HepG2 (cell line): ENCODE measurements at regions not wholly inside any gene's neighbourhood (a gene's known extent, or its start where the extent isn't known, plus 50 kb on each side); places are given as distances from the start of the nearest gene placed in this dataset.

Source experiments
- ATAC-seq: fragments of 200-7000 bp; cut with Tn5 transposase; 3 replicates; pipeline ENCODE4 v1.9.1; 2020; ENCODE audit warnings: mild to moderate bottlenecking, moderate library complexity
- BruUV-seq: library from RNA; stranded (reverse); fragments of 400-500 nt; replicated peaks from 2 replicates; lab custom pipeline; 2021; lab: Mats Ljungman, UMichigan
- CTCF ChIA-PET: fragments of 300-600 bp; formaldehyde crosslinking; extraction: SDS; loops from one replicate; lab custom pipeline; 2021; ENCODE audit warnings: low total read pairs, inconsistent platforms, low intra/inter-chr PET ratio; lab: Yijun Ruan, JAX
- POLR2A ChIA-PET: fragments of 350-600 bp; sonication (Branson Sonifier 250); formaldehyde crosslinking; loops from one replicate; lab custom pipeline; 2020; ENCODE audit warnings: antibody characterized with exemption, inconsistent platforms; lab: Yijun Ruan, JAX
- DNase-seq: peaks from one replicate; pipeline ENCODE4 v3.0.0-alpha.2; 2015; ENCODE audit warnings: low spot score
- FAIRE-seq: peaks from 3 replicates; lab custom pipeline; 2011; peaks lifted over from hg19 to GRCh38; lab: Jason Lieb, UNC
- H2AFZ ChIP-seq: one replicate; pipeline ENCODE4 v1.6.1; 2011; ENCODE audit warnings: low read length, inconsistent platforms
- H3K27ac ChIP-seq: fragments of 300-600 bp; 3 replicates; pipeline ENCODE4 v1.8.0; 2011; ENCODE audit warnings: mixed run types, mild to moderate bottlenecking, mixed read lengths, low read length, inconsistent platforms; ENCODE audit not compliant: insufficient read depth; ENCODE audit errors: extremely low read length
- H3K27me3 ChIP-seq, 2 experiments: fragments of 200-600 bp in 1 of 2; 2 replicates in 1 of 2; 3 replicates in 1 of 2; pipeline versions ENCODE4 v1.6.0 to v1.8.0; 2011; ENCODE audit warnings: low read length in 2 of 2, mild to moderate bottlenecking in 2 of 2, moderate library complexity in 2 of 2, inconsistent platforms in 1 of 2; ENCODE audit not compliant: insufficient read depth in 2 of 2, control insufficient read depth in 1 of 2
- H3K36me3 ChIP-seq, 2 experiments: fragments of 200-600 bp in 1 of 2; replicated peaks in 1 of 2; 2 replicates in 1 of 2; 3 replicates in 1 of 2; pipeline versions ENCODE4 v1.5.1 to v1.8.0; 2011; ENCODE audit warnings: low read length in 2 of 2, inconsistent platforms in 1 of 2; ENCODE audit not compliant: insufficient read depth in 2 of 2, control insufficient read depth in 1 of 2
- H3K4me1 ChIP-seq: 2 replicates; pipeline ENCODE4 v1.5.1; 2012; ENCODE audit warnings: low read length, inconsistent platforms; ENCODE audit not compliant: insufficient read depth
- H3K4me2 ChIP-seq: 2 replicates; pipeline ENCODE4 v1.6.0; 2011; ENCODE audit warnings: low read depth, low read length, inconsistent platforms
- H3K4me3 ChIP-seq, 3 experiments: fragments of 200-600 bp in 1 of 3; sonication (generic), shearing (Covaris generic) in 1 of 3; replicated peaks in 1 of 3; 2 replicates each; pipeline ENCODE4 v1.5.1; 2011 to 2016; ENCODE audit warnings: low read length in 3 of 3, inconsistent platforms in 2 of 3, low read depth in 2 of 3, mild to moderate bottlenecking in 2 of 3, control low read depth in 1 of 3, mixed read lengths in 1 of 3; ENCODE audit not compliant: insufficient read depth in 1 of 3
- H3K79me2 ChIP-seq: one replicate; pipeline ENCODE4 v1.6.1; 2011; ENCODE audit warnings: low read length, inconsistent platforms; ENCODE audit not compliant: insufficient read depth
- H3K9ac ChIP-seq: 2 replicates; pipeline ENCODE4 v1.6.0; 2011; ENCODE audit warnings: mild to moderate bottlenecking, low read depth, low read length, inconsistent platforms; ENCODE audit not compliant: insufficient read depth
- H3K9me3 ChIP-seq: 2 replicates; pipeline ENCODE4 v1.5.1; 2012; ENCODE audit warnings: mild to moderate bottlenecking, low read length
- H4K20me1 ChIP-seq: 2 replicates; pipeline ENCODE4 v1.6.0; 2011; ENCODE audit warnings: inconsistent platforms, mild to moderate bottlenecking, low read length, moderate library complexity; ENCODE audit not compliant: insufficient read depth
- ARID4A ChIP-seq: sonication (generic); formaldehyde crosslinking; IDR thresholded peaks from 2 replicates; pipeline ENCODE4 v1.5.0; 2020; ENCODE audit warnings: mild to moderate bottlenecking, missing genetic modification reagents, borderline replicate concordance
- PAX8 ChIP-seq: sonication (generic); formaldehyde crosslinking; IDR thresholded peaks from 2 replicates; pipeline ENCODE4 v1.8.0; 2022; ENCODE audit warnings: mild to moderate bottlenecking, missing genetic modification reagents, borderline replicate concordance
- STAG1 ChIP-seq: sonication (generic); formaldehyde crosslinking; IDR thresholded peaks from 2 replicates; pipeline ENCODE4 v1.4.0; 2020; ENCODE audit warnings: missing genetic modification reagents
- ZNF343 ChIP-seq: sonication (generic); formaldehyde crosslinking; IDR thresholded peaks from 2 replicates; pipeline ENCODE4 v1.4.0; 2020; ENCODE audit warnings: mild to moderate bottlenecking, missing genetic modification reagents
- ZNF558 ChIP-seq: sonication (generic); formaldehyde crosslinking; IDR thresholded peaks from 2 replicates; pipeline ENCODE4 v1.9.0; 2022; ENCODE audit warnings: mild to moderate bottlenecking, missing genetic modification reagents, borderline replicate concordance
- ZSCAN30 ChIP-seq: sonication (generic); formaldehyde crosslinking; IDR thresholded peaks from 2 replicates; pipeline ENCODE4 v1.5.0; 2020; ENCODE audit warnings: mild to moderate bottlenecking, missing genetic modification reagents
- WGBS: methylation state at CpG from one replicate; pipeline ENCODE4 v1.1.6; 2017; ENCODE audit warnings: low lambda C conversion rate; 5-methylcytosine and 5-hydroxymethylcytosine counted together
- in situ Hi-C: cut with HindIII; loops from 2 replicates; pipeline ENCODE4 v1.10.0; 2017; ENCODE audit warnings: low pct_unique_long_range_greater_than_20kb; ENCODE audit not compliant: extremely low pct_ligation_motif_present
- intact Hi-C: fragments of 100-400 bp; cut with micrococcal nuclease; formaldehyde crosslinking; loops from one replicate; pipeline ENCODE4 v1.10.0; 2022; ENCODE audit not compliant: unreplicated experiment

GRCh38 chr2:234631646-234632514, 135.0 kb upstream of the ARL4C start:
- in situ Hi-C loops: no loop called here
- H3K4me1 ChIP-seq: peaks cover 36% of the 10 kb centered on the region
- H3K4me2 ChIP-seq: no peak overlapping the region
- H3K79me2 ChIP-seq: no peaks in the 10 kb centered on the region
- CTCF ChIA-PET: no interaction called here
- WGBS: 73% methylated on average over 13 of the region's 13 CpGs
- H3K27ac ChIP-seq: no peak overlapping the region
- FAIRE-seq: no peak
- H3K9ac ChIP-seq: no peak overlapping the region
- BruUV-seq: no TSS peak
- ATAC-seq: no peak
- H4K20me1 ChIP-seq: no peaks in the 10 kb centered on the region
- POLR2A ChIA-PET: interaction anchor here (0.9 to 1.0 kb wide), 3 partner anchors 41 to 63 kb away, joined by 3 to 5 read pairs (median 3); no protein-coding TSS in a partner anchor
- no peak overlapping the region for H3K4me3 ChIP-seq
- no peaks in the 10 kb centered on the region for H3K36me3 ChIP-seq
- TF ChIP-seq ZNF343 (CRISPR knock-in tag) (no peak), ZSCAN30 (CRISPR knock-in tag) (no peak), ARID4A (no peak; the same call in 1 of the 2 replicates), STAG1 (CRISPR knock-in tag) (no peak), PAX8 (CRISPR knock-in tag) (no peak), ZNF558 (no peak)
- TF ChIP-seq, all 625 proteins: peak for 0
- intact Hi-C loops: no loop called here
- Histone ChIP-seq H3K9me3 (peaks cover 7% of the 10 kb centered on the region; the same call in 1 of the 2 replicates), H3K27me3 (peaks cover 7 to 14% of the 10 kb centered on the region in 2 experiments; a peak in 2 of 5 replicates), H2AFZ (peak overlapping the region; percentile 35)
- DNase-seq: no peak
